ENCODE measurements at regions not wholly inside any gene's neighbourhood (a gene's known extent, or its start where the extent isn't known, plus 50 kb on each side); places are given as distances from the start of the nearest gene placed in this dataset.

DNA sequence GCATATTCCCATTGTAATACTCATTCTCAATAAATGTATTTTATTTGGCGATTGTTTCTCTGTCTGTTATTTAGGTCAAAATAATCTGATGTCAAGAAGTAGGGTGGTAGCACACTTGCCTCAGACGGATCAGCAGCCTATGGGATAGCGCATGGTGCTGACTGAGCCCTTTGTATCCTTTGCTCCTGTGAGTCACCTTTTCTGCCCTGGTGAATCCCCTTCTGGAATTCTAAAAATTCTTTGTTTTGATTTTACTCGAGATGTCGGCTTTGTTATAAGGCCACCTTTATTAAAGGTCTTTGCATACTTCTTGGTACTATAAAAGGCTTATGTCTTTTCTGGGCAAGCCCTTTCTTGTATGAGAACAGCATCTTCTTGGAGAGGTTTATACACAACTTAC is 1187.8 kb downstream of the CDH9 start:
- TF ChIP-seq, protein P1, sequence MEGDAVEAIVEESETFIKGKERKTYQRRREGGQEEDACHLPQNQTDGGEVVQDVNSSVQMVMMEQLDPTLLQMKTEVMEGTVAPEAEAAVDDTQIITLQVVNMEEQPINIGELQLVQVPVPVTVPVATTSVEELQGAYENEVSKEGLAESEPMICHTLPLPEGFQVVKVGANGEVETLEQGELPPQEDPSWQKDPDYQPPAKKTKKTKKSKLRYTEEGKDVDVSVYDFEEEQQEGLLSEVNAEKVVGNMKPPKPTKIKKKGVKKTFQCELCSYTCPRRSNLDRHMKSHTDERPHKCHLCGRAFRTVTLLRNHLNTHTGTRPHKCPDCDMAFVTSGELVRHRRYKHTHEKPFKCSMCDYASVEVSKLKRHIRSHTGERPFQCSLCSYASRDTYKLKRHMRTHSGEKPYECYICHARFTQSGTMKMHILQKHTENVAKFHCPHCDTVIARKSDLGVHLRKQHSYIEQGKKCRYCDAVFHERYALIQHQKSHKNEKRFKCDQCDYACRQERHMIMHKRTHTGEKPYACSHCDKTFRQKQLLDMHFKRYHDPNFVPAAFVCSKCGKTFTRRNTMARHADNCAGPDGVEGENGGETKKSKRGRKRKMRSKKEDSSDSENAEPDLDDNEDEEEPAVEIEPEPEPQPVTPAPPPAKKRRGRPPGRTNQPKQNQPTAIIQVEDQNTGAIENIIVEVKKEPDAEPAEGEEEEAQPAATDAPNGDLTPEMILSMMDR (conservative IDR thresholded peaks at IDR 0.05; ENCODE audit: control insufficient read depth, insufficient read depth, low read depth, low read length), result no peak
- no peak for DNase-seq (ENCODE audit: low read depth)
- H3K4me3 ChIP-seq (ENCODE audit: control insufficient read depth, low read depth, low read length), result no peak overlapping the region

- no peak for DNase-seq (ENCODE audit: low read depth)
- H3K4me3 ChIP-seq (ENCODE audit: control insufficient read depth, low read depth, low read length), result no peak overlapping the region
- TF ChIP-seq, protein P1 (conservative IDR thresholded peaks at IDR 0.05; ENCODE audit: control insufficient read depth, insufficient read depth, low read depth, low read length), result no peak
Observed at GRCh38 chr5:25849270-25849669, 1189.1 kb downstream of the CDH9 start.

- no peak for DNase-seq (ENCODE audit: low read depth)
- TF ChIP-seq, protein P1 (conservative IDR thresholded peaks at IDR 0.05; ENCODE audit: control insufficient read depth, insufficient read depth, low read depth, low read length), result no peak
- no peak overlapping the region for H3K4me3 ChIP-seq (ENCODE audit: control insufficient read depth, low read depth, low read length)
Observed at GRCh38 chr5:25823330-25823873, 1178.6 kb upstream of the CDH10 start.

Measured in fibroblast of mammary gland (primary cell).